GM18498 (cell line): ENCODE measurements at regions not wholly inside any gene's neighbourhood (a gene's known extent, or its start where the extent isn't known, plus 50 kb on each side); places are given as distances from the start of the nearest gene placed in this dataset.

Source experiments
- ATAC-seq: cut with Tn5 transposase; IDR thresholded peaks from one replicate; pipeline ENCODE4 v1.9.1; 2021; ENCODE audit warnings: mild to moderate bottlenecking, moderate library complexity; ENCODE audit not compliant: unreplicated experiment

GRCh38 chr10:109529258-109529657 is 394.1 kb downstream of the XPNPEP1 start:
- no peak for ATAC-seq

- ATAC-seq: no peak
Observed at GRCh38 chr10:109517748-109518147, 405.6 kb downstream of the XPNPEP1 start.

- ATAC-seq: no peak
Observed at GRCh38 chr10:109504401-109504800, 418.9 kb downstream of the XPNPEP1 start.

DNA sequence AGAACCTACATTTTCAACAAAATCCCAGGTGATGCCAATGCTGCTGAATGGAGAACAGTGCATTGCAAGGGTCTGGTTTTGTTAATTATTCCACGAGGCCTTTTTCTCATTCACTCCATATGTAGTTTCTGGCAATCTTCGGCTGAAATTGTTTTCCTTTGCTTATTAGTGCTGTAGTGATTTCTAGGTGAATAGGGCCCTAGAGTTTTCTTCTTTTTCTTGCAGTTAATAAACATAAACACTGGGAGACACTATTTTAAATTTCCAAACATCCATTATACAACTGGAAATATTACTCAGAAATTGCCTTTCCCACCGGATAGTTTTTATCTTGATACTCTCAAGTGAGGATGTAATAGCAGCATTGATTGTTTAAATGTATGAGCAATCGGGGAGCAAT is 435.6 kb downstream of the XPNPEP1 start:
- no peak for ATAC-seq

GRCh38 chr10:109480836-109481235 is 442.5 kb downstream of the XPNPEP1 start:
- ATAC-seq: no peak

- no peak for ATAC-seq
Observed at GRCh38 chr10:109475711-109476421, 447.4 kb downstream of the XPNPEP1 start.

GRCh38 chr10:109474812-109475211 is 448.5 kb downstream of the XPNPEP1 start:
- ATAC-seq: no peak

DNA sequence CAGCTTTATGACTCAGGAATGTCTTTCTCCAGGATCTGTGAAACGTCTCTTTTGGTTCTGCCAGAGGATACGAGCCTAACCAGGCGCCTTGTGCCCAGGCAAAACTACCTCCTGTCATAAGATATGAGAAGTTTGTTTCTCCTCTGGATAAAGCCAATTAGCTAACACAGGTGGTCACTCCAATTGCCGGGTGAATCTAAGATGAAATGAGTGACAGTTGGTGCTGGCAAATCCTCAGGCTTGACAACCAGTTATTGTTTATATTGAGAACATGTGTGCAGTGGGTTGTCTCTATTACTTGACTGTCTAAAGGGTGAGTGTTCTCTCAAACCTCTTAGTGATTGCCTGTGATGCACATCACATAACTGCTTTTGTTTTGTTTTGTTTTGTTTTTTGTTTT is 449.1 kb downstream of the XPNPEP1 start:
- ATAC-seq: no peak

- ATAC-seq: no peak
Observed at GRCh38 chr10:109467551-109467950, 455.8 kb downstream of the XPNPEP1 start.

- no peak for ATAC-seq
Observed at GRCh38 chr10:109464949-109465348, 458.4 kb downstream of the XPNPEP1 start.

GRCh38 chr10:109457302-109457638 is 466.0 kb downstream of the XPNPEP1 start:
- ATAC-seq: no peak

DNA sequence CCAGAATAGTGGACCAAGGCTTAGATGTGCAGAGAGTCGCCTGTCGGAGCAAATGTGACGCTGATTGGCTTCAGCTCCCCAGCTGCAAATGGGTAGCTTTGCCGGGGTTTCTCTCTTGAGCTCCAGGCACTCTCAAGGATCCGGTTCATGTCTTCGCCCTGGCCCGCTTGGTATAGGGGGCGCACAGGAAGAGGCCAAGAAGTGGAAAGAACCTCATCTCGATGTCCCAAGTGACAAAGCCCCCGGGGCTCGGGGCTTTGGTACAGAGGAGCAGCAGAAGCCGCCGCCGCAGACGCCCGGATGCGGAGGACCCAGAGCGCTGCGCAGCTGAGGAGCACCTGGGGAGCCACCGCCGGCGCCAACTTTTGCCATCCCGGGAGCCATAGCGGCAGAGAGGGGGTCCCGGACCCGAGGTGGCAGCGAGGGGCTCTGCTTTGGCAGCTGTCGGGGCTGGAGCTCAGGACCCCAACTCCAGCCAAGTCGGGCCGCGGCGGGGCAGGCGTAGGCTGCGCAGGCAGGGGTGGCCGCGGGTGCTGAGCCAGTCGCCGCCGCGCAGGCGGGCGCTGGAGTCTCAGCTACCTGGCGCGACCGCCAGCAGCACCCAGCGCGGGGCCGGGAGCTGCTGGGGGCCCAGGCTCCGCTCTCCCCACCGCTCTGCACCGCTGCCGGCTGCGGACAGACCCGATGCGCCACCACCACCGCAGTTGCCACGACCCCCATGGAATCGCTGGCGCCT is 466.6 kb downstream of the XPNPEP1 start:
- no peak for ATAC-seq

DNA sequence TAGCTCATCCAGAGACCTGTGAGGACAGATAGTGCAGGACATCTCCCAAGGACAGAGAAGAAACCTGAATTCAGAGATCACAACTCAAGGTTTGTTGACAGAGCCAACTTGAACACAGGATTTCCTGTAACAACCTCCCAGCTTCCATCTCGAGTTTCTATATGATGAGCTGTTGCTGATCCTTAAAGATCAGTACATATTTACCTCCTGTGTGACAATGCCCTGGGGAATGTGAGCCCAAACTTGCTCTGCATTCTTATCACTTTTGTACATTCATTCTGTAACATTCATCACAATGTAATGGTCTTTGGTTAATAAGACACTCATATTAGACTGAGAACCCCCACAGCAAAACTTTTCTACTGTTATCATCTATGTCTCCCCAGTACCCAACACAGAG is 468.6 kb downstream of the XPNPEP1 start:
- ATAC-seq: no peak

GRCh38 chr10:109451879-109452278 is 471.4 kb downstream of the XPNPEP1 start:
- no peak for ATAC-seq

DNA sequence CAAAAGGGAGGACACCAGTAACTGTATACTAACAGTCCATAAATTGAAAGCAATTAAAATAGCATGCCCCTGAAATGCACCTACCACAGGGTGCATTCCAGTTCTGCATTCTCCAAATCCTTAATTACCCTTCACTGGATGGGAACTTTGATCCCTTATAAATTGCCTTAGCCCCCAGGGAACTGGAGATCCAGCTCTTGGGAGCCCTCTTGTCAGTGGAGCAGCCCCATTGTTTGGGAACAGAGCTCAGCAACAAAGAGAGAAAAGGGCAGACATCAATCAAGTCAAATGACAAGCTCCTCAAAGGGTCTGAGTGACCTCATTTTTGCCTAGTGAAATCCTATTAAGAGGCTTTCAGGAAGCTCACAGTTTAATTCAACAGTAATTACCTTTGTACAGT is 472.6 kb downstream of the XPNPEP1 start:
- no peak for ATAC-seq

DNA sequence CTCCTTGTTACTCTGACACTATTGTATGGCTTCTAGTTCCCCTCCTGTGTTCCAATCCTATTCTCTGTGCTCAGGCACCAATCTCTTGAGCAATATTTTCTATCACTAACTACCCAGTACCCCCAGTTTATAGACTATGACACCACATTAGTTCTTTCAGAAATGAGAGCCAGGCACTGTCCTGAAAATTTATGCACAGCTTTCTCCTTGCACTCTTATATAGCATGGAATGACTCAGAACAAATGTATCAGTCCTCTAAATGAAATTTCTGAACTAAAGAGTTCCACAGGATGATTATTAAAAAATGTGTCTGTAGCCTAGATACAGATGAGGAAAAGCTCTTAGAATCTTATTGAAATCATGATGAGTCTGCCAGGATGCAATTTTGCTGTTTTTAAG is 489.9 kb downstream of the XPNPEP1 start:
- ATAC-seq: no peak

DNA sequence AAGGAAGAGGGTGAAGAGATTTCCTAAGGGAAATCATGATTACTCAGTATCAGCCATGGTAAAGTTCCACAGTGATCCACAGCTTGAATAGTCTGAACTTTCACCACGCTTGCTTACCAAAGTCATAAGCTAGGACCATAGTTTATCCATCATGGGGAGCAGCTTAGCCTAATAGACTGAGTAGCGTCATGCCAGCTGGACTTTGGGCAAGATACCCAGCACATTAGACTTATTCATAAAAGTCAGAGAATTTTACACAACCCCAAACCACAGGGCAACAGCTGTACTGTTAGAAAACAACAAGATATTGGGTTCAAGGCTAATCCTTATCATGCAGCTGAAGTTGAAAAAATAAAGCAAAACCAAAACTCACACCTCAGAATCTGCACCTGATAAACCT is 491.0 kb downstream of the XPNPEP1 start:
- no peak for ATAC-seq

DNA sequence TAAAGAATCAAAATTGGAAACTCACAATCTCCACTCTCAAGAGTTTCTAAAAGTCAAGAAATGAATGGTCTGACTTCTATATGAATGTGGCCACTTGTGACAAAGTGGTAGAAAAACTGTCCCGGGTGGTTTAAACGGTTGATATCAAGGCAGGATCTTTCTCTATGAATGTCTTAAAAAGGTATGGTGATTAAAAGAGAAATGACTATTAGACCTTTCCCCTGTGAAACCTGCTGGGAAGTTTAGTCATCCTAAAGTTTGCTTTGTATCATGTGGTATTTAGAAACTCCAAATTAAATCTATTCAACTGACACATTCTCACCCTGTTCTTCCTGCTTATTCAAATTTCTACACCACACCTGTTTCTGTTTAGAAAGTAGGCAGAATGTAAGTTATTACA is 492.5 kb downstream of the XPNPEP1 start:
- no peak for ATAC-seq

GRCh38 chr10:109430043-109430760 is 493.1 kb downstream of the XPNPEP1 start:
- no peak for ATAC-seq

DNA sequence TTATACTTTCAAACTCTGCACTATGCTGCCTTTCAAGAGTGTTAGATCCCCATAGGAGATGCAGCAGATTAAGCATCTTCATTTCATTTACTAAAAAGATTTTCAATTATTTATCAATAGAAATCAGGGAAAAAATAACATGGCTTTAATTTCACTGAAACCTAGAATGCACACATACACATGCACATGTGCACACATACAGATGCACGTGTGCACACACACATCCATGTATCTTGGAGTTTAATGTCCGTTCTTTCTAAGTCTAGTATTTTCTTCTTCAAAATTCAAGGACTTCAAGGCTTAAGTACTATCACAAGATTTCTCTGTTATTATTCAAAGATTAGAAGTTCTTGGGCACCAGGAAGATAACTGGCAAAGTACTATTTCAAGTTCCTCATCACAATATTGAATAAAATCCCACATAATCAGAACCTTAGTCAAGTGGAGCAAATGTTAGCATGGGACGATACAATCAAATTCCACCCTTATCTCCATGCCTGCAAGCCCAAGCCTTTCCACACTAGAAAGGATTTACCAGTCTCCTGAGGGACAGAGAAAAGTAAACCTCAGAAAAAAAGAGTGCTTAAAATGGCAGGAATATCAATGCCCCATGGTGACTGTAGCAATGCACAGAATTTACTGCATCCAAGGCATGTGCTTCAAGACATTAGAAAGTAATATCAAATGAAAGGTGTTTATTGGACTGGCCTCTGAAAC is 494.4 kb downstream of the XPNPEP1 start:
- no peak for ATAC-seq

DNA sequence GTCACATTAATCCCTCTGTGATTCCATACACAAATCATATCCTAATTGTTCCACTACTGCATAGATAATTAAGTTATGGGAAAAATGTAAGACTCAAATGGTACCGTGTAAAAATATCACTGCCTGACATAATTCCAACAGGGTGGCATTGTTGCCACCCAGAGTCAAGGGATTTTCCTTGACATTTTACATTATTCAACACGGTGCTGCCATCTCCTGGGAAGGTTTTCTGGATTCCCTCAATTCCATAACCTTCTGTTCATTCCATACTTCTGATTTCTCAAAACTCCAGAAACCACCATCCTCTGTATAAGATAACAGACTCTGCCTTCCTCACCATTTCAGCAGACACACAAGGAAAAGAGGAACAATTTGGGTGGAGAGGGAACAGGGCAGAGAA is 495.9 kb downstream of the XPNPEP1 start:
- no peak for ATAC-seq
